Esophagus muscularis mucosa (tissue), 4 donors: ENCODE measurements at regions not wholly inside any gene's neighbourhood (a gene's known extent, or its start where the extent isn't known, plus 50 kb on each side); places are given as distances from the start of the nearest gene placed in this dataset.

Experiments
- DNase-seq: peaks from one replicate; pipeline ENCODE4 v3.0.0-alpha.2; 2017; ENCODE audit errors: extremely low spot score
- H3K27ac ChIP-seq, 4 donors: fragments of 200-600 bp; sonication (generic); replicated peaks in 1 of 4; 1 replicate in 3 of 4; 2 replicates in 1 of 4; pipeline ENCODE4 v1.5.1; 2016 to 2019; ENCODE audit warnings: mild to moderate bottlenecking in 1 of 4
- H3K27me3 ChIP-seq, 4 donors: fragments of 200-600 bp; sonication (generic); one replicate each; pipeline versions ENCODE4 v1.5.1 to v1.6.0; 2016 to 2019
- H3K36me3 ChIP-seq, 4 donors: fragments of 200-600 bp; sonication (generic); one replicate each; pipeline ENCODE4 v1.5.1; 2016 to 2019
- H3K4me1 ChIP-seq, 4 donors: fragments of 200-600 bp; sonication (generic); one replicate each; pipeline ENCODE4 v1.5.1; 2016 to 2019
- H3K4me3 ChIP-seq, 4 donors: fragments of 200-600 bp; sonication (generic); 1 replicate in 2 of 4; 2 replicates in 2 of 4; pipeline ENCODE4 v1.5.1; 2016 to 2019; ENCODE audit warnings: mild to moderate bottlenecking in 4 of 4, moderate library complexity in 1 of 4
- H3K9me3 ChIP-seq, 4 donors: fragments of 200-600 bp; sonication (generic); 1 replicate in 3 of 4; 2 replicates in 1 of 4; pipeline ENCODE4 v1.5.1; 2016 to 2019
- EP300 ChIP-seq: sonication (generic); formaldehyde crosslinking; IDR thresholded peaks from one replicate; pipeline ENCODE4 v1.6.1; 2017; ENCODE audit warnings: antibody characterized with exemption
- POLR2A ChIP-seq: fragments of 450-650 bp; IDR thresholded peaks from one replicate; pipeline ENCODE4 v1.6.1; 2017; ENCODE audit warnings: antibody characterized with exemption, moderate library complexity, mild to moderate bottlenecking, low read depth
- POLR2AphosphoS5 ChIP-seq, 2 donors: sonication (generic); formaldehyde crosslinking; IDR thresholded peaks; one replicate each; pipeline ENCODE4 v1.6.1; 2017; ENCODE audit warnings: antibody characterized with exemption in 2 of 2
- WGBS: methylation state at CpG from one replicate; pipeline ENCODE4 v1.1.5; 2018; 5-methylcytosine and 5-hydroxymethylcytosine counted together
- intact Hi-C: fragments of 100-400 bp; cut with DNase I; formaldehyde crosslinking; loops from one replicate; pipeline ENCODE4 v1.15.1; 2023
- TF ChIP-seq, protein P1 (sequence below), 3 experiments: fragments of 200-600 bp in 2 of 3; fragments of 450-650 bp in 1 of 3; sonication (generic) in 2 of 3; IDR thresholded peaks; one replicate each; pipeline ENCODE4 v1.5.1; 2017 to 2019; ENCODE audit warnings: antibody characterized with exemption in 3 of 3, mild to moderate bottlenecking in 2 of 3, moderate library complexity in 1 of 3

DNA sequence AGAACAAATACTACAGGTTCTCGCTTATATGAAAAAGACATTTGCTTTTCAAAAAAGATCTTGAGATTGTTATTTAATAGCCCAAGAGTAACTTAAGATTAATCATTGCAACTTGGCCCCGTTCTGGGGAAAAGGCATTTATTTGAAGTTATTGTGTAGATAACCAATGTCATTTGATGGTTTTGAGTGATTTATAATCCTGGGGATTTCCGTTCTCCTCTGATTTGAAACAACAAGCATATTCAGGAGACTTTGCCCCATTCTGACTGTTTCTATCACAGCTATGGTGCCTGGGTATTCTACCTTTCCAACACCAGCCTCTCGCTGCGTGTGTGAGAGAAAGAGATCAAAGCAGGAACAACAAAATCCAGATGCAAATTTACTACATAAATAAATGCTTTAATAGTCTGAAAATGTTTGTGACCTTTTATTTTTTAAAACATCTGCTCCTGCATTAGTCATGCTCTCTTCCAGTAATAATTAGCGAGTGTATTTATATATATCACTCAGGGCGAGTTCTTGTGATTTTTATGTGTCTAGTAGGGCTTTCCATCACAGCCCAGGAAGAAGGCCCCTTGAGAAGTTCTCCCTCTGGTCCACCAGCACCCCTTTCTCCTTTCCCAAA is 197.9 kb upstream of the FOXQ1 start:
- no peaks in the 10 kb centered on the region for H3K9me3 ChIP-seq
- no peak for DNase-seq
- TF ChIP-seq EP300 (no peak), POLR2AphosphoS5 (IDR thresholded peaks at IDR 0.05) (no peak), POLR2A (no peak)
- TF ChIP-seq, protein P1, sequence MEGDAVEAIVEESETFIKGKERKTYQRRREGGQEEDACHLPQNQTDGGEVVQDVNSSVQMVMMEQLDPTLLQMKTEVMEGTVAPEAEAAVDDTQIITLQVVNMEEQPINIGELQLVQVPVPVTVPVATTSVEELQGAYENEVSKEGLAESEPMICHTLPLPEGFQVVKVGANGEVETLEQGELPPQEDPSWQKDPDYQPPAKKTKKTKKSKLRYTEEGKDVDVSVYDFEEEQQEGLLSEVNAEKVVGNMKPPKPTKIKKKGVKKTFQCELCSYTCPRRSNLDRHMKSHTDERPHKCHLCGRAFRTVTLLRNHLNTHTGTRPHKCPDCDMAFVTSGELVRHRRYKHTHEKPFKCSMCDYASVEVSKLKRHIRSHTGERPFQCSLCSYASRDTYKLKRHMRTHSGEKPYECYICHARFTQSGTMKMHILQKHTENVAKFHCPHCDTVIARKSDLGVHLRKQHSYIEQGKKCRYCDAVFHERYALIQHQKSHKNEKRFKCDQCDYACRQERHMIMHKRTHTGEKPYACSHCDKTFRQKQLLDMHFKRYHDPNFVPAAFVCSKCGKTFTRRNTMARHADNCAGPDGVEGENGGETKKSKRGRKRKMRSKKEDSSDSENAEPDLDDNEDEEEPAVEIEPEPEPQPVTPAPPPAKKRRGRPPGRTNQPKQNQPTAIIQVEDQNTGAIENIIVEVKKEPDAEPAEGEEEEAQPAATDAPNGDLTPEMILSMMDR (IDR thresholded peaks at IDR 0.05): no peak
- 81% methylated on average over 7 of the region's 7 CpGs for WGBS
- no peaks in the 10 kb centered on the region for H3K36me3 ChIP-seq
- no peaks in the 10 kb centered on the region for H3K4me1 ChIP-seq
- H3K4me3 ChIP-seq: no peak overlapping the region
- H3K27me3 ChIP-seq: no peaks in the 10 kb centered on the region
- intact Hi-C loops: no loop called here
- no peak overlapping the region for H3K27ac ChIP-seq

DNA sequence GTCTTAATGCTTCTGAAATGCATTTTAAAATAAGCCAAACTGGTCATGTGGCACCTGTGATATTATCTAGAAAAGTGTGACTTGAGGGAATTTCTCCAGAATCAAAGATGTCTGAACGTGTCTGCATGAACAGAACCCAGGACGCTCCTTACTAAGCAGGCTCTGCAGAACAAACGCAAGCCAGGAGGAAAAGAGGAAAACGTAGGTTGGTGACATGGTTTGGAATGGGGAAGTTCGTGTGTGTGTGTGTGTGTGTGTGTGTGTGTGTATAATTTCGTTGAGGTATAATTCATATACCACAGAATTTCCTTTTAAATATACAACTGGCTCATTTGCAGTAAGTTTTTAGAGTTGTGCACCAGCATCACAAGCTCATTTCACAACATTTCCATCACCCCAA is 200.5 kb upstream of the FOXQ1 start:
- intact Hi-C loops: no loop called here
- TF ChIP-seq POLR2AphosphoS5 (IDR thresholded peaks at IDR 0.05) (no peak), POLR2A (no peak), EP300 (no peak)
- TF ChIP-seq, protein P1 (IDR thresholded peaks at IDR 0.05): no peak
- no peak overlapping the region for H3K4me3 ChIP-seq
- WGBS: 80% methylated on average over 6 of the region's 6 CpGs
- no peak for DNase-seq
- H3K27ac ChIP-seq: no peak overlapping the region
- peaks cover 0 to 2% (median 0%) of the 10 kb centered on the region in 4 donors for H3K4me1 ChIP-seq
- H3K36me3 ChIP-seq: no peaks in the 10 kb centered on the region
- no peaks in the 10 kb centered on the region for H3K9me3 ChIP-seq
- H3K27me3 ChIP-seq: no peaks in the 10 kb centered on the region

DNA sequence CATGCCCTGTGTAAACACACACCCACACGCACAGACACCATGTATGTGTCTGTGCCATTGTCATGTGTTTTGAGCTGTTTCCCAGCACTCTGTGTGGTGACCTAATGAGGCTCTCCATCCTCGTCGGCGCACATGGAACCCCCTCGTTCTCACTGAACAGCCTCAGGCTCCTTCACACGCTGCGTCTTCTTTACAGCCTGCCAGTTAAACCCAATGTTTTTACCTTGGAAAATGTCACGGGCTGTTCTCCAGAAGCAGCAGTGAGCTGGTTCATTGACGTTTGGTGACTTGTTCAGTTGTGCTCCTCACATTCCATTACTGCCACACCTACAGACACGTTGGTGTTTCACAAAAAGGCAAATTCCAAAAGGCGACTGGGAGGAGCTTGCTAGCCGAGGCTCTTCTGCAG is 201.0 kb upstream of the FOXQ1 start:
- Histone ChIP-seq H3K27me3 (no peaks in the 10 kb centered on the region), H3K4me3 (no peak overlapping the region), H3K27ac (no peak overlapping the region), H3K4me1 (peaks cover 0 to 7% (median 0%) of the 10 kb centered on the region in 4 donors), H3K9me3 (no peaks in the 10 kb centered on the region), H3K36me3 (no peaks in the 10 kb centered on the region)
- no peak for TF ChIP-seq POLR2AphosphoS5 (IDR thresholded peaks at IDR 0.05)
- TF ChIP-seq POLR2A: no peak
- no peak for TF ChIP-seq EP300
- TF ChIP-seq, protein P1 (IDR thresholded peaks at IDR 0.05): no peak
- no peak for DNase-seq
- intact Hi-C loops: no loop called here
- 82% methylated on average over 12 of the region's 12 CpGs for WGBS

DNA sequence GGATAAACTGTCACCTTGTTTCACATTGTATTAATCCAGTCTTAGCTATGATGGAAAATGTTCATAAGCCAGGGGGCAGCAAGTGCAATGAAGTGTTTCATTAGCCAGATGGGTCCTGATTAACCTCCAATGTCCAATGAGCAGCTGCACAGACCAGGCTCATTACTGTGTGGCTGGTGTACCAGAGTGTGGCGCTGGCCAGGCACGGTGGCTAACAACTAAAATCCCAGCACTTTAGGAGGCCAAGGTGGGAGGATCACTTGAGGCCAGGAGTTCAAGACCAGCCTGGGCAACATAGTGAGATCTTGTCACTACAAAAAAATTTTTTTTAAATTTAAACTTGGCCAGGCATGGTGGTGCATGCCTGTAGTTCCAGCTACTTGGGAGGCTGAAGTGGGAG is 201.7 kb upstream of the FOXQ1 start:
- Histone ChIP-seq H3K4me1 (peaks cover 0 to 8% (median 0%) of the 10 kb centered on the region in 4 donors), H3K27ac (no peak overlapping the region), H3K9me3 (no peaks in the 10 kb centered on the region), H3K4me3 (no peak overlapping the region), H3K36me3 (no peaks in the 10 kb centered on the region), H3K27me3 (no peaks in the 10 kb centered on the region)
- no peak for TF ChIP-seq EP300
- TF ChIP-seq, protein P1 (IDR thresholded peaks at IDR 0.05): peak in 2 of 3 experiments; percentile 5 to 17
- no CpG with 5 or more reads among the region's 2 CpGs for WGBS
- no peak for DNase-seq
- intact Hi-C loops: no loop called here

DNA sequence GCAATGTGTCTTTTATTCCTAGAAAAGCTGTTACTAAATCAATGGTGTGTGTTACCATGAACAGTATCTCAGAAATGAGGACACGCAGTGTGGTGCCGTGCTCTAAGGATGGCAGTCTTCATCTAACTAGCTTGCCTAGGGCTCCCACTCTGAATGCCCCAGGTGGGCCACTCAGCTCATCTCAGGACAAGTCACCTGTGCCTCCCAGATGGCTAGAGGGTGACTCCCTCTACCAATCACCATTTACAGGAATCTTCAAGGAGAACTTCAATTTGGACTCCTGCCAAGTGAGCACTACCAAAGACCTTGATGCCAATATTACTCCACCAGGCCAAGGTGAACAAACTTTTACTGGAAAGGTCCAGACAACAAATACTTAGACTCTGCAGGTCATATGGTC is 202.8 kb upstream of the FOXQ1 start:
- TF ChIP-seq POLR2AphosphoS5 (IDR thresholded peaks at IDR 0.05): no peak
- TF ChIP-seq, protein P1 (IDR thresholded peaks at IDR 0.05): no peak
- no peak for TF ChIP-seq POLR2A
- TF ChIP-seq EP300: no peak
- no peak overlapping the region for H3K27ac ChIP-seq
- no peaks in the 10 kb centered on the region for H3K9me3 ChIP-seq
- H3K36me3 ChIP-seq: no peaks in the 10 kb centered on the region
- H3K4me3 ChIP-seq: no peak overlapping the region
- 100% methylated on average over 2 of the region's 2 CpGs for WGBS
- intact Hi-C loops: no loop called here
- no peak for DNase-seq
- H3K27me3 ChIP-seq: no peaks in the 10 kb centered on the region
- peaks cover 0 to 10% (median under 1%) of the 10 kb centered on the region in 4 donors for H3K4me1 ChIP-seq
